Urinary bladder (tissue), 3 donors: ENCODE measurements at regions not wholly inside any gene's neighbourhood (a gene's known extent, or its start where the extent isn't known, plus 50 kb on each side); places are given as distances from the start of the nearest gene placed in this dataset.

Experiments
- DNase-seq: peaks from one replicate; pipeline ENCODE4 v3.0.0-alpha.2; 2015; ENCODE audit errors: extremely low spot score
- H3K27ac ChIP-seq: one replicate; pipeline ENCODE4 v1.5.1; 2013; ENCODE audit warnings: low read depth, mild to moderate bottlenecking, moderate library complexity
- H3K36me3 ChIP-seq: one replicate; pipeline ENCODE4 v1.6.1; 2013; ENCODE audit warnings: mild to moderate bottlenecking, moderate library complexity; ENCODE audit not compliant: insufficient read depth
- H3K4me1 ChIP-seq: one replicate; pipeline ENCODE4 v1.6.1; 2013; ENCODE audit warnings: mild to moderate bottlenecking, moderate library complexity; ENCODE audit not compliant: insufficient read depth
- H3K4me3 ChIP-seq: one replicate; pipeline ENCODE4 v1.5.1; 2013; ENCODE audit warnings: low read depth, low read length
- WGBS: extraction: QIAGEN DNeasy Blood & Tissue Kit; methylation state at CpG from one replicate; pipeline ENCODE4 v1.1.7; 2013; 5-methylcytosine and 5-hydroxymethylcytosine counted together
- donor health status: healthy with polysubstance abuse.
- donor health status: healthy.

DNA sequence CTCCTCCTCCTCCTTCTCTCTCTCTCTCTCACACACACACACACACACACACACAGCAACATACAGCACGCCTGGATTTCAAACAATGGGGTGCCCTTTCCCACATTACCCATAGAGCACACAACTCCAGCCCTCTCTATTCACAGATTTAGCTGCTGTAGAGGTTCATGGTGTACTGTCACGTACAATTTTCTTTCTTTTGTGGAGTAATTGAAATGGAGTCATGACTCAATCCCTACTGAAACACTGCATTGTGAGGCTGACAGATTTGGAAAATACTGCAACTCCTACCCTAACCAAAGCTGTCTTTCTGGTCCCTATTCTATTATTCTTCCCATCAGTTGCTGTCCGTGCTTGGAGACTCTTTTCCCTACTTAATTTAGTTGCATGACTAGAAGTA lies 166.9 kb downstream of the EDN1 start:
- H3K36me3 ChIP-seq = no peaks in the 10 kb centered on the region
- no peak for DNase-seq
- H3K4me1 ChIP-seq = no peaks in the 10 kb centered on the region
- no peak overlapping the region for H3K4me3 ChIP-seq
- WGBS = 75% methylated on average over 3 of the region's 3 CpGs
- H3K27ac ChIP-seq = no peak overlapping the region

DNA sequence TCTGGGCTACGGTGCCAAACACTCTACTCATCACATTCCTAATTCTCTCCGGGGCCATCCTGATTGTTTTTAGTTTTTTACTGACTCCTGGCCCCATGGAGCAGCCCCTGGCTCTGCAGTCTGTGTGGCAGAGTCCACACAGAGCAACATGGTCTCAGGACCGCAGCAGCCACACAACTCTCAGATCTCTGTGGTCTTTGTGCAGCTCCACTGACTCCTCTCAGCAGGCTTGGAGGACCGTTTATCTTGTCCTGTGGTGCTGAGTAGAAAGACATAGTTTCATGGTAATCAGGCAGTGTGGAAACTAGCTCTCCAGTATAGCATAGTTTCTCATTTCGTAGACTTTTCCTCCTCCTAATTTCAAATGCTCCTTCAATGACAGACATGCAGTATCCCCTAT lies 168.4 kb downstream of the EDN1 start:
- Histone ChIP-seq H3K27ac (no peak overlapping the region), H3K4me3 (no peak overlapping the region), H3K4me1 (no peaks in the 10 kb centered on the region), H3K36me3 (no peaks in the 10 kb centered on the region)
- no peak for DNase-seq
- 58% methylated on average over 5 of the region's 5 CpGs for WGBS

- DNase-seq = no peak
Observed at GRCh38 chr6:12459945-12460661, 169.9 kb downstream of the EDN1 start.

DNA sequence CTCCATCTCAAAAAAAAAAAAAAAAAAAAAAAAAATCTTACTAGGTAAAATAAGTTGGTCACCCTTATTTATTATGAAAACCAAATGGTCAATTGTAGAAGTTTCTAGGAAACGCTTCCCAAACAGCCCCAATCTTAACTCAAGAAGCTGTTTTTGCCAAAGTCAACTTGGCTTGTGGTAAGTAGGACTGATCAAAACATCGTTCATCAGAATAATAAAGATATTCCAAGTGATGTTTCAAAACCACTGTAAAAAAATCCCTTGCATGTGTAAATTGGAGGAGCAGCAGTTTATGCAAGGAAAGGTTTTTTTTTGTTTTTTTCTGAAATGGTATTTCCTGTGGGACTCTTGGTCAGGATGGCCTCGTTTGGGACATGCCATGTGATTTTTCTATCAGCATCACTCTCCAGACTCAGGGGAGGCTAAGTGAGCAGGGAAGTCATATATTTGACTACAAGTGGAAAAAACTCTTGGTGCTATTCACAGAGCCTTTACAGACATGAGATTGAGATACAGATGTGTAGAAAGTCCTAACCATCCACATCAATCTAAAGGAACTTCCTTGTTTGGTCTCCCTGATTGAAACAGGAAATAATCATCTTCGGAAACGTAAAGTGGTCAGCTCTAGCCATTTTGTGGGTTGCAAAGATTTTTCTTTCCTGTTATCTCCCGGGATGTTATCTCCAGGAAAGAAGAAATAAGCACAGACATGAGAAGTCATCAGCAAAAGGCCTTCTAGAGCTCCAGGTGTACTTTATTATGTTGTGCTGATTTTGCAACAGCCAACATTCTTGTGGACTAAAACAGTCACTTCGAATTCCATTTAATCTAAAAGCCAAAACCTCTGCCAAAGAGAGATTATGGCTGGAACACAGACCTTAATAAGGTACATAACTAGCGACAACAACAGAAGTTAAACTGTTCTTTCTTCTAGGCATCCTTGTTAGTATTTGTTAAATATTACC lies 177.8 kb downstream of the EDN1 start:
- DNase-seq = no peak
- Histone ChIP-seq H3K4me1 (no peaks in the 10 kb centered on the region), H3K4me3 (no peak overlapping the region), H3K36me3 (no peaks in the 10 kb centered on the region), H3K27ac (no peak overlapping the region)
- WGBS = 37% methylated on average over 8 of the region's 8 CpGs

More at GRCh38 chr6:12459945-12460661, 169.9 kb downstream of the EDN1 start:
- Histone ChIP-seq H3K27ac (no peak overlapping the region), H3K36me3 (no peaks in the 10 kb centered on the region), H3K4me1 (no peaks in the 10 kb centered on the region), H3K4me3 (no peak overlapping the region)
- WGBS = 78% methylated on average over 7 of the region's 7 CpGs

DNA sequence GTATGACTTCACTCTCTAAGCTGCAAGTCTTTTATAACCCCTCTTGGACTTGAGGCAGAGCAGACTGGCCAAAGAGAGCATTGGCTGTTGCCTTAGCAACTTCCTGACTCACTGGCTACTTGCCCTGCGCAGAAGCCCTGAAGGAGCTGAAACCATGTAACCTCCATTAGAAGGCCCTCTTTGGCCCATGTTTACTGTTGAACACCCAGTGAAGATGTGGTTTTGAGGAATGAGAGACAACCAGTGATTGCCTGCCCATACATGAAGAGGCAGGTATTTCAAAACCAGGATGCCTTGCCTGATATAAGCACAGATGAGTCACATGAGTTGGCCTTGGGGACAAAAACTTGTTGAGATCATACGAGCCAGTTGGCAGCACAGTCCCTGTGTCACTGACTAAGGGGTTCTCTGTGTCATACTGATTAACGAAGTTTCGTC lies 182.5 kb downstream of the EDN1 start:
- DNase-seq = peak; percentile 59
- 72% methylated on average over 4 of the region's 4 CpGs for WGBS
- H3K27ac ChIP-seq = no peak overlapping the region

DNA sequence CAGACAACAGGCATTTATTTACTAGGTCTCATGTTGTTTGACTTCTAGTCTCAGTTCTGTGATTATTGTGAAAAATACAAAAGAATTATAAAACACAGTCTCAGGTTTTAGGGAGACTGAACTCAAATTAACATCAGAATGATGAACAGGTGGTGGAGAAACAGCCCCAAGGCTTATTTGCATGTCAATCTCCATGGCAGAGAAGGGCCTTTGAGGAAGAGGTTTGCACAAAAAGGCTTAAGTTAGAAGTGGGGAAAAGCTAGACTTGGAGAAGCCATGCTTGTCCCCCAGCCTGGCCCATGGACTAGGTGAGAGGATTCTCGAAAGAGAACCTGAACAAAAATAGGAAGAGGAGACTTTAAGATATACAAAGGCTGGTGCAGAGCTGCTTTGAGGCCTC lies 183.3 kb downstream of the EDN1 start:
- no peak overlapping the region for H3K27ac ChIP-seq
- WGBS = 84% methylated on average over 1 of the region's 1 CpG
- DNase-seq = no peak
- no peak overlapping the region for H3K4me3 ChIP-seq
- H3K36me3 ChIP-seq = no peaks in the 10 kb centered on the region
- H3K4me1 ChIP-seq = no peaks in the 10 kb centered on the region

More for the DNA sequence above, 182.5 kb downstream of the EDN1 start:
- no peaks in the 10 kb centered on the region for H3K4me1 ChIP-seq
- H3K4me3 ChIP-seq = no peak overlapping the region
- no peaks in the 10 kb centered on the region for H3K36me3 ChIP-seq

DNA sequence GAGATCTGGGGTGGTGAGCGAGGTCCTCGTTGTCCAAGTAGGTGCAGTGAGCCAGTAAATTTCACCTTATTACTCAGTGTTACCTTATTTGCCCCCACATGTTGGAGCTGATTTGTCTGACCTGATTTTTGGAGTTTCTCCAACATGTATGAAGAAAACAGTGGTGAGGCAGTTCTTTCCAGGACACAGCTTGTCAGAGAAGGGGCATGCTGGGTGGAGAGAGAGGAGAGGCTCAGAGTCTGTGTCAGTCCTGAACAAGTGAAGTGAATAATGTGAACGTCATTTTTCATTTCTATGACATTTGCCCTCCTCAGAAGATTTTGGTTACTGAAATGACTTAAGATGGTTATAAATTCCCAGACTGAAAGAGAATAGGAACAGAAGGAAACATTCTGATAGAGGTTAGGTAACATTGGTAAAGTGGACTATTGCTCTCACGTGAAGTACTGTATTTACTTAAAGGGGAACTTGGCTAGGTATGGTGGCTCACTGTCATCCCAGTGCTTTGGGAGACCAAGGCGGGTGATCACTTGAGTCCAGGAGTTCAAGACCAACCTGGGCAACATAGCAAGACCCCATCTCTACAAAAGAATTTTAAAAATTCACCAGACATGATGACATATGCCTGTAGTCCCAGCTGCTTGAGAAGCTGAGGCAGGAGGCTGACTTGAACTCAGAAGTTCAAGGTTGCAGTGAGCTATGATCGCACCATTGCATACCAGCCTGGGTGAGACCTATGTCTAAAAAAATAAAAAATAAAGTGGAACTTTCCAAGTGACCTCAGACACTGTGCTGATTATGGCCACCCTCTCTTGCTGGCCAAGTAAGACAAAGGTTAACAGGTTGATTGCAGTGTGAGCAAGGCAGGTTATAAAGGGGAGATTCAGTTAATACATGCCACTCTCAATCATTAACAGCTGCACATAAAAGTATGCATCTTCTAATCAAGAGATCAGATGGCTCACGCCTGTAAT lies 184.3 kb downstream of the EDN1 start:
- no peak overlapping the region for H3K4me3 ChIP-seq
- H3K4me1 ChIP-seq = no peaks in the 10 kb centered on the region
- 87% methylated on average over 7 of the region's 7 CpGs for WGBS
- H3K27ac ChIP-seq = no peak overlapping the region
- H3K36me3 ChIP-seq = no peaks in the 10 kb centered on the region
- no peak for DNase-seq

DNA sequence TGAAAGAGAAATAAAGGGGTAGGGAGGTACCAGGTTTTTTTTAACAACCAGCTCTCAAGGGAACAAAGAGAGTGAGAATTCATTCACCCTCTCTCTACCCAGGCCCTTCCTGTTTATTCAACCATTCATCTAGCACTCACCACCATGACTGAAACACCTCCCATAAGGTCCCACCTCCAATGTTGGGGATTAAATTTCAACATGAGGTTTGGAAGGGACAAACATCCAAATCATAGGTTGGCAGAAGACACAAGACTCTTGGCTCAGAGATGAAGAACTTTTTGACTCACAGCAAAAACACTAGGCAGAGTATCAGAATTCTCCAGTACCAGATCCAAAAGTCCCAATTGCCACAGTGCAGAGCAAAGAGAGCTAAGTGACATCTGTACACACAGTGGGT lies 186.3 kb downstream of the EDN1 start:
- H3K4me3 ChIP-seq = no peak overlapping the region
- no peaks in the 10 kb centered on the region for H3K4me1 ChIP-seq
- H3K27ac ChIP-seq = no peak overlapping the region
- H3K36me3 ChIP-seq = no peaks in the 10 kb centered on the region
- DNase-seq = no peak

DNA sequence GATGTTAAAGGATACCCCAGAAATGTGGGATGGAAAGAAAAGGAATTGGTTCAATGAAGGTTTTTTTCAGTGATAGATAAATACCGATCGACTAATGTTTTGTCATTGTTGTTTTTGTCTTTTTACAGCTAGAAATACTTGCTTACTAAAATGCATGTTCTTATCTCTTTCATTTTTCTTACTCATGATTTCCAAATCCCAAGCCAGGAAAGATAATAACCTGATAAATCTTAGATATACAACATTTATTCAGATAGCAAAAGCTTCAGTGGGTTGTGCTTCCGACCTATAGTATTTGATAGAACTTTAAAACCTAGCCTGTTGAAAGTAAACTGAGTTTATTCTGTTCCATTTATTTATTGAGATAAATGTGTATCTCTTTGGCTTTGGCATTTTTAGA lies 187.5 kb downstream of the EDN1 start:
- WGBS = 55% methylated on average over 3 of the region's 3 CpGs
- no peak overlapping the region for H3K27ac ChIP-seq
- no peaks in the 10 kb centered on the region for H3K4me1 ChIP-seq
- no peak for DNase-seq
- H3K4me3 ChIP-seq = no peak overlapping the region
- no peaks in the 10 kb centered on the region for H3K36me3 ChIP-seq

DNA sequence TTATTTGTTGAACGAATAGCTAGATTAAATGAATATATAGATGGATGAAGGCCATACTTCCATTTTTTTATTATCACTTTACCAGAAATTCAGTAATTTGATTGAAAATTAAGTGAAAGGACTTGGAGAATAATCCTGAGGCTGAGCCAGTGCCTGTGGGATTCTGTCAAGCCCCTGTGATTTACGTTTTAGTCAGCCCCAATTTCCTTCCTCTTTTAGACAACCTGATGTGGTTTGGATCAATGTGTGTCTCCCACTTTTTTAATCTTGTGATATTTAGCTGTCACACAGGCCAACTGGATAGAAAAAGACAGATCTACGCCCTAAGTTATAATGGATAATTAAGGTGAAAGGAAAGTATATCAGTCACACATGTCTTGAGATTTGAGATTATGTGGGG lies 188.8 kb downstream of the EDN1 start:
- Histone ChIP-seq H3K36me3 (no peaks in the 10 kb centered on the region), H3K27ac (no peak overlapping the region), H3K4me1 (no peaks in the 10 kb centered on the region), H3K4me3 (no peak overlapping the region)
- WGBS = 90% methylated on average over 3 of the region's 3 CpGs
- DNase-seq = no peak

DNA sequence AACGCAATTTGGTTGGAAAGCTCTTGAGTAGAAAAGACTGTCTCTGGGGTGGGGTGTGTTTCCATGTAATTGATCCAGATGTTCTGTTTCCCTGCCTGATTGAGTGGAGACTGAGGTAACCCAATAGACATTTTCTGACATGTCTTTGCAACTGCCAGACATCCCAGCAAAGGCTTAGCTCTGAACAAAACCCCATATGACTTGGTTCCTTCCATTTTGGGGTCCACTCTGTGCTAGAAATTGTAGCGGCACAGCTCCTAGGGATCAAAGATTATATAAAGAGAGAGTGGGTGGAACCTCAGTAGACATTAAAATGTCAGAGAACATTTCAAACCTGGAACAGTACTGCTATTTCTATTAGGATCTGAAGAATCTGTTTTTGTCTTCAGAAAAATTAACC lies 189.3 kb downstream of the EDN1 start:
- no peaks in the 10 kb centered on the region for H3K36me3 ChIP-seq
- H3K4me1 ChIP-seq = no peaks in the 10 kb centered on the region
- no peak for DNase-seq
- no peak overlapping the region for H3K4me3 ChIP-seq
- H3K27ac ChIP-seq = no peak overlapping the region
- 90% methylated on average over 2 of the region's 2 CpGs for WGBS

DNA sequence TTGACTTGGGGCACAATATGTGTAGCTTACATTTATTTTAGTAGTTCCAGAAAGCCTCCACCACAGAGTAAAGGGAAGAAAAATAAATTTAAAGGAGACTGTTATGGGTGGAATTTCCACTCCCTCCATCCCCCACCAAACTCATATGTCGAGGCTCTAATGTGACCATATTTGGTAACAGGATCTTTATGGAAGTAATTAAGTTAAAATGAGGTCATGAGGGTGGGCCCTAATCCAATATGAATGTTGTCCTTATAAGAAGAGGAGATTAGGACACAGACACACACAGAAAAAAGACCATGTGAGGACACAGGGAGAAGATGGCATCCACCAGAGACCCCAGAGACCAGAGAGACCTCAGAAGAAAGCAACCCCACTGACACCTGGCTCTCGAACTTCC lies 189.7 kb downstream of the EDN1 start:
- no peak for DNase-seq
- Histone ChIP-seq H3K27ac (no peak overlapping the region), H3K4me1 (no peaks in the 10 kb centered on the region), H3K36me3 (no peaks in the 10 kb centered on the region), H3K4me3 (no peak overlapping the region)
- WGBS = 64% methylated on average over 2 of the region's 2 CpGs

DNA sequence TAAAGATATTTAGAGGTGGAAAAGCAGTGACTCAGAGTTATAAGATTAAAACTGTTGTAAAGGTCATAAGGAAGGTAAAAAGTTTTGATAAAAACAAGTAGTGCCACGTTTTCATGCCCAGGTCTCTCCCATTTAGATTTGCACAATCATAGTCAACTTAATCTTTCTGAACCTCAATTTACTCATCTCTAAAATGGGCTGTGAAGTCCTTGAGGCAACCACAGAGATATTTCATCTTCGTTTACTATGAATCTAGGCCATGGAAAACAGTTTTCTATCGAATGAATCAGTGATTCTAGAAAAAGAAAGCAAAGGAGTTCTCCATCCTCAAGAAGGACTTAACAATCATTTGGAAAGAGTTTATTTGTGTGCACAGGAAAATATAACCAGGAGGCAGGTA lies 190.2 kb downstream of the EDN1 start:
- 88% methylated on average over 3 of the region's 3 CpGs for WGBS
- no peak for DNase-seq
- no peaks in the 10 kb centered on the region for H3K4me1 ChIP-seq
- no peak overlapping the region for H3K4me3 ChIP-seq
- no peaks in the 10 kb centered on the region for H3K36me3 ChIP-seq
- H3K27ac ChIP-seq = no peak overlapping the region
